HL-60 (cell line): ENCODE measurements at regions not wholly inside any gene's neighbourhood (a gene's known extent, or its start where the extent isn't known, plus 50 kb on each side); places are given as distances from the start of the nearest gene placed in this dataset.

Experiments
- CTCF ChIP-seq: IDR thresholded peaks from one replicate; pipeline ENCODE4 v1.5.1; 2011; ENCODE audit warnings: low read length, control low read depth, inconsistent platforms; ENCODE audit not compliant: insufficient read depth
- GABPA ChIP-seq: IDR thresholded peaks from 2 replicates; pipeline ENCODE4 v1.6.1; 2012; ENCODE audit warnings: low read depth
- SPI1 ChIP-seq: IDR thresholded peaks from 2 replicates; pipeline ENCODE4 v1.6.1; 2012; ENCODE audit warnings: low read depth, mild to moderate bottlenecking, borderline replicate concordance

GRCh38 chr12:92506460-92506859, 196.3 kb upstream of the PLEKHG7 start:
- TF ChIP-seq GABPA (no peak), CTCF (no peak), SPI1 (no peak)
